Stomach (tissue), 8 donors: ENCODE measurements at regions not wholly inside any gene's neighbourhood (a gene's known extent, or its start where the extent isn't known, plus 50 kb on each side); places are given as distances from the start of the nearest gene placed in this dataset.

Experiments
- DNase-seq, 2 donors: peaks; one replicate each; pipeline versions ENCODE4 v3.0.0 to v3.0.0-alpha.2; 2013 to 2019
- H3K27ac ChIP-seq, 5 donors: fragments of 200-600 bp in 4 of 5; sonication (generic) in 4 of 5; one replicate each; pipeline ENCODE4 v1.5.1; 2013 to 2019; ENCODE audit warnings: mild to moderate bottlenecking in 1 of 5, moderate library complexity in 1 of 5
- H3K27me3 ChIP-seq, 3 donors: fragments of 200-600 bp; sonication (generic); one replicate each; pipeline ENCODE4 v1.5.1; 2017 to 2019; ENCODE audit warnings: mixed run types in 1 of 3
- H3K36me3 ChIP-seq, 4 donors: fragments of 200-600 bp; sonication (generic); 1 replicate in 3 of 4; 2 replicates in 1 of 4; pipeline ENCODE4 v1.5.1; 2016 to 2019
- H3K4me1 ChIP-seq, 4 donors: fragments of 200-600 bp; sonication (generic); one replicate each; pipeline ENCODE4 v1.5.1; 2016 to 2019
- H3K4me3 ChIP-seq, 4 donors: fragments of 200-600 bp; sonication (generic) in 3 of 4; one replicate each; pipeline ENCODE4 v1.5.1; 2016 to 2019; ENCODE audit warnings: mild to moderate bottlenecking in 1 of 4
- H3K9me3 ChIP-seq, 4 donors: fragments of 200-600 bp; sonication (generic); one replicate each; pipeline ENCODE4 v1.5.1; 2016 to 2019
- EP300 ChIP-seq: sonication (generic); formaldehyde crosslinking; IDR thresholded peaks from one replicate; pipeline ENCODE4 v1.6.1; 2017; ENCODE audit warnings: antibody characterized with exemption
- POLR2A ChIP-seq, 4 donors: fragments of 450-650 bp; IDR thresholded peaks; one replicate each; pipeline ENCODE4 v1.6.1; 2016; ENCODE audit warnings: antibody characterized with exemption in 4 of 4, control low read depth in 2 of 4, mild to moderate bottlenecking in 1 of 4, moderate library complexity in 1 of 4
- POLR2AphosphoS5 ChIP-seq, 3 donors: sonication (generic); formaldehyde crosslinking; IDR thresholded peaks; one replicate each; pipeline ENCODE4 v1.6.1; 2016; ENCODE audit warnings: antibody characterized with exemption in 3 of 3
- WGBS, 5 donors: extraction: QIAGEN DNeasy Blood & Tissue Kit in 3 of 5; methylation state at CpG; one replicate each; pipeline versions ENCODE4 v1.1.5 to v1.1.7; 2013 to 2018; 5-methylcytosine and 5-hydroxymethylcytosine counted together
- intact Hi-C: fragments of 100-400 bp; cut with DNase I; formaldehyde crosslinking; loops from one replicate; pipeline ENCODE4 v1.15.1; 2023; ENCODE audit warnings: low total_unique reads
- TF ChIP-seq, protein P1 (sequence below), 7 experiments: fragments of 450-650 bp in 4 of 7; fragments of 200-600 bp in 3 of 7; sonication (generic) in 3 of 7; IDR thresholded peaks; one replicate each; pipeline ENCODE4 v1.5.1; 2016 to 2019; ENCODE audit warnings: antibody characterized with exemption in 7 of 7, control low read depth in 2 of 7, mild to moderate bottlenecking in 1 of 7
- donor health status: healthy with polysubstance abuse.
- donor health status: Bipolar disorder and iron deficiency.
- donor health status: healthy.

DNA sequence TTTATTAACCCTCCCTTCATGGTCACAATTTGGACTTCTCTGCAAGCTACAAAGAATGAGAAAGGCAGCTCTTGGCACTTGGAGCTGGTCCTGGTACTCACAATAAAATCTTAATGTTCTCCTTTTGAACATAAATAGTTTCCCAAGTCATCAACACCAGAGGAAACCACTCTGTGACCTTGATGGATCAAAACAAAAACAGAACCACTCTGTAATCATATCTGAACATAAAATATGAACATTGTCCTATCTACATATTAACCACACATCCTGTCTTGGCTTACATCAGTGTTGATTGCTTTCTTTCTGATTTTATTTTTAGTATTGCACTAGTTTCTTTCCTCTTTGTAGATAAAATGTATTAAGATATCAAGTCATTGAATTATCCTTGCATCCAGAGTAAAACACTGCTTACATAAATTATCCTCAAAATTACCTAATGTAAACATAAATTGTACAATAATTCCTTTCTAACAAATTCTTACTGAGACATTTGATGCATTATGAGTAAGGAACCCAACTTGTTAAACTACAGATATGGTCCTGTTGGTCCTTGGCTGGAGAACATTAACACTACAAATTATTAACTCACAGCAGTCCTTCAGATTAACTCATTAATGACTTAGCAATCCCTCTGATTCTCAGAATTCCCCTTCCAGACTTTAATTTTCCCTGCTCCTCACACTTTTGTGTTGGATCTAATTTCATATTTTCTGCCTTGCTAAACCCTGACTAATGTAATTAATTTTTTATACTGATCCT lies 860.5 kb downstream of the DIPK2A start:
- no peak overlapping the region for H3K4me3 ChIP-seq
- intact Hi-C loops: no loop called here

GRCh38 chr3:144839991-144840390 lies 868.4 kb downstream of the DIPK2A start:
- no peak for TF ChIP-seq POLR2AphosphoS5 (IDR thresholded peaks at IDR 0.05)
- TF ChIP-seq, protein P1, sequence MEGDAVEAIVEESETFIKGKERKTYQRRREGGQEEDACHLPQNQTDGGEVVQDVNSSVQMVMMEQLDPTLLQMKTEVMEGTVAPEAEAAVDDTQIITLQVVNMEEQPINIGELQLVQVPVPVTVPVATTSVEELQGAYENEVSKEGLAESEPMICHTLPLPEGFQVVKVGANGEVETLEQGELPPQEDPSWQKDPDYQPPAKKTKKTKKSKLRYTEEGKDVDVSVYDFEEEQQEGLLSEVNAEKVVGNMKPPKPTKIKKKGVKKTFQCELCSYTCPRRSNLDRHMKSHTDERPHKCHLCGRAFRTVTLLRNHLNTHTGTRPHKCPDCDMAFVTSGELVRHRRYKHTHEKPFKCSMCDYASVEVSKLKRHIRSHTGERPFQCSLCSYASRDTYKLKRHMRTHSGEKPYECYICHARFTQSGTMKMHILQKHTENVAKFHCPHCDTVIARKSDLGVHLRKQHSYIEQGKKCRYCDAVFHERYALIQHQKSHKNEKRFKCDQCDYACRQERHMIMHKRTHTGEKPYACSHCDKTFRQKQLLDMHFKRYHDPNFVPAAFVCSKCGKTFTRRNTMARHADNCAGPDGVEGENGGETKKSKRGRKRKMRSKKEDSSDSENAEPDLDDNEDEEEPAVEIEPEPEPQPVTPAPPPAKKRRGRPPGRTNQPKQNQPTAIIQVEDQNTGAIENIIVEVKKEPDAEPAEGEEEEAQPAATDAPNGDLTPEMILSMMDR (IDR thresholded peaks at IDR 0.05): no peak
- no peak for TF ChIP-seq EP300
- no peak for TF ChIP-seq POLR2A (IDR thresholded peaks at IDR 0.05)
- Histone ChIP-seq H3K36me3 (no peaks in the 10 kb centered on the region), H3K27ac (no peak overlapping the region), H3K27me3 (no peaks in the 10 kb centered on the region), H3K4me3 (no peak overlapping the region), H3K9me3 (peaks cover 7 to 20% (median 14%) of the 10 kb centered on the region in 4 donors), H3K4me1 (no peaks in the 10 kb centered on the region)
- WGBS, 5 donors: 79 to 91% (median 89%) methylated on average over 2 of the region's 2 CpGs
- intact Hi-C loops: no loop called here
- no peak for DNase-seq

More for the DNA sequence above, 860.5 kb downstream of the DIPK2A start:
- no peaks in the 10 kb centered on the region for H3K36me3 ChIP-seq
- no peak for TF ChIP-seq POLR2A (IDR thresholded peaks at IDR 0.05)
- TF ChIP-seq EP300: no peak
- TF ChIP-seq, protein P1 (IDR thresholded peaks at IDR 0.05): no peak
- TF ChIP-seq POLR2AphosphoS5 (IDR thresholded peaks at IDR 0.05): no peak
- peaks cover 0 to 12% (median 6%) of the 10 kb centered on the region in 4 donors for H3K9me3 ChIP-seq
- no peaks in the 10 kb centered on the region for H3K4me1 ChIP-seq
- DNase-seq: no peak
- no peak overlapping the region for H3K27ac ChIP-seq
- H3K27me3 ChIP-seq: no peaks in the 10 kb centered on the region

DNA sequence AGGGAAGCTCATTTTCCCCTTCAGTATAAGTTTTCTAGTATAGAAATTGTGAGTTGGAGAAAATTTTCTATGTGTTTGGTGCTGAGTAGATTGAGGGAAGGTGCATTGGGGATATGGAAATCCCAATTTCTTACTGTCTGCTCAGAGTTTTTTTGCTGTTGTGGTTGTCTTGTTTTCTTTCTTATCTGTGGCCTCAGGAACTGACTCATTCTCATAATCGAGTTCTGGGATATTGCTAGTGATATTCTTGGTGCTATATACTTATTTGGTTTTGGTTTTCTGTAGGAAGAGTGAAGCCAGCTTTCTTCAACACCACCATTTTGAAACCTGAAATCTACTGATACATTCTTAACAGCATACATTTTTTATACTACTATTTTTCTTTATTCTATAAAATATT lies 869.2 kb downstream of the DIPK2A start:
- TF ChIP-seq, protein P1 (IDR thresholded peaks at IDR 0.05): no peak
- TF ChIP-seq POLR2A (IDR thresholded peaks at IDR 0.05) (no peak), POLR2AphosphoS5 (IDR thresholded peaks at IDR 0.05) (no peak), EP300 (no peak)
- H3K4me1 ChIP-seq: no peaks in the 10 kb centered on the region
- WGBS, 5 donors: 33 to 61% (median 48%) methylated on average over 1 of the region's 1 CpG
- no peaks in the 10 kb centered on the region for H3K36me3 ChIP-seq
- H3K27ac ChIP-seq: no peak overlapping the region
- DNase-seq: no peak
- peaks cover 7 to 17% (median 13%) of the 10 kb centered on the region in 4 donors for H3K9me3 ChIP-seq
- no peak overlapping the region for H3K4me3 ChIP-seq
- H3K27me3 ChIP-seq: no peaks in the 10 kb centered on the region
- intact Hi-C loops: no loop called here

DNA sequence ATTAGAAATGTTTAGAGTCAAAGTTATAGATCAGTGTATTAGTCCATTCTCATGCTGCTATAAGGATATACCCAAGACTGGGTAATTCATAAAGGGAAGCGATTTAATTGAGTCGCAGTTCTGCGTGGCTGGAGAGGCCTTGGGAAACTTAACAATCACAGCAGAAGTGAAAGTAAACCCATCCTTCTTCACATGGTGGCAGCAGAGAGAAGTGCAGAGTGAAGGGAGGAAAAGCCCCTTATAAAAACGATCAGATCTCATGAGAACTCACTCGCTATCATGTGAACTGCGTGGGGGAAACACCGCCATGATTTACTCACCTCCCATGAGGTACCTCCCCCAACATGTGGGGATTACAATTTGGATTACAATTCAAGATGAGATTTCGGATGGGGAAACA lies 871.5 kb downstream of the DIPK2A start:
- Histone ChIP-seq H3K4me1 (no peaks in the 10 kb centered on the region), H3K27me3 (no peaks in the 10 kb centered on the region), H3K36me3 (no peaks in the 10 kb centered on the region), H3K9me3 (peaks cover 7 to 15% (median 12%) of the 10 kb centered on the region in 4 donors), H3K27ac (no peak overlapping the region), H3K4me3 (no peak overlapping the region)
- intact Hi-C loops: no loop called here
- DNase-seq: peak in 1 of 2 donors; percentile 7
- TF ChIP-seq, protein P1 (IDR thresholded peaks at IDR 0.05): no peak
- TF ChIP-seq POLR2AphosphoS5 (IDR thresholded peaks at IDR 0.05) (no peak), POLR2A (IDR thresholded peaks at IDR 0.05) (no peak), EP300 (no peak)
- WGBS, 5 donors: 88 to 91% (median 90%) methylated on average over 8 of the region's 8 CpGs
